H1 (cell line): ENCODE measurements at regions not wholly inside any gene's neighbourhood (a gene's known extent, or its start where the extent isn't known, plus 50 kb on each side); places are given as distances from the start of the nearest gene placed in this dataset.

Experiments used
- BACH1 ChIP-seq: IDR thresholded peaks from 2 replicates; pipeline ENCODE4 v1.6.1; 2012; ENCODE audit warnings: low read length, improper control_type of control experiment
- CHD1 ChIP-seq: IDR thresholded peaks from 2 replicates; pipeline ENCODE4 v1.6.1; 2012; ENCODE audit warnings: low read depth, low read length, improper control_type of control experiment
- EP300 ChIP-seq, 2 experiments: IDR thresholded peaks; 1 replicate in 1 of 2; 2 replicates in 1 of 2; pipeline ENCODE4 v1.6.1; 2011 to 2012; ENCODE audit warnings: low read depth in 2 of 2, low read length in 2 of 2, mild to moderate bottlenecking in 2 of 2, borderline replicate concordance in 1 of 2, inconsistent platforms in 1 of 2, moderate library complexity in 1 of 2
- EZH2 ChIP-seq: fragments of 200-600 bp; sonication (generic); IDR thresholded peaks from 2 replicates; pipeline ENCODE4 v1.7.1; 2012; ENCODE audit warnings: low read depth, mild to moderate bottlenecking, moderate library complexity, low read length, inconsistent platforms; ENCODE audit not compliant: severe bottlenecking
- POLR2A ChIP-seq, 2 experiments: IDR thresholded peaks; 1 replicate in 1 of 2; 2 replicates in 1 of 2; pipeline ENCODE4 v1.6.1; 2011; ENCODE audit warnings: low read depth in 2 of 2, low read length in 2 of 2, mild to moderate bottlenecking in 2 of 2; ENCODE audit errors: control extremely low read depth in 1 of 2
- POLR2AphosphoS5 ChIP-seq: IDR thresholded peaks from 2 replicates; pipeline ENCODE4 v1.6.1; 2011; ENCODE audit warnings: low read depth, low read length
- SIN3A ChIP-seq, 2 experiments: IDR thresholded peaks in 1 of 2; conservative IDR thresholded peaks in 1 of 2; 2 replicates each; pipeline ENCODE4 v1.6.1; 2011 to 2012; ENCODE audit warnings: low read length in 2 of 2, improper control_type of control experiment in 1 of 2, low read depth in 1 of 2, mild to moderate bottlenecking in 1 of 2
- SIX5 ChIP-seq: IDR thresholded peaks from 2 replicates; pipeline ENCODE4 v1.6.1; 2011; ENCODE audit warnings: mild to moderate bottlenecking, low read depth, low read length
- SP2 ChIP-seq: IDR thresholded peaks from 2 replicates; pipeline ENCODE4 v1.6.1; 2012; ENCODE audit warnings: mild to moderate bottlenecking, low read length, inconsistent platforms
- TF ChIP-seq, protein P1 (sequence below): fragments of 300-600 bp; sonication (generic); IDR thresholded peaks from 2 replicates; pipeline ENCODE4 v1.7.1; 2012; ENCODE audit warnings: low read length, moderate library complexity, mild to moderate bottlenecking, inconsistent platforms; ENCODE audit not compliant: insufficient replicate concordance
- TF ChIP-seq, protein P2 (sequence below): IDR thresholded peaks from 2 replicates; pipeline ENCODE4 v1.6.1; 2011; ENCODE audit warnings: low read depth, mild to moderate bottlenecking, low read length; ENCODE audit not compliant: insufficient read depth

DNA sequence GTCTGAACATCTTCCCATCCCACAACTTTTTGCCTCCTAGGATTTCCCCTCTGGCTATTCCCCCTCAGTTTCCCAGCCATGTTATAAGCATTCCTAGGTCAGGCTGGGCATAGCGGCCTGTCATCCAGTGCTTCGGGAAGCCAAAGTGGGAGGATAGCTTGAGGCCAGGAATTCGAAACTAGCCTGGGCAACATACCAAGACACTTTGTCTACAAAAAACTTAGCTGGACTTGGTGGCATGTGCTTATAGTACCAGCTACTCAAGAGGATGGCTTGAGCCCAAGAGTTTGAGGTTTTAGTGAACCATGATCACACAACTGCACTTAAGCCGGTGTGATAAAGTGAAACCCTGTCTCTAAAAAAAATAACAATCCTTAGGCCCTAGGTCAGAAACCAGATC lies 447.4 kb downstream of the KIF16B start (continued):
- TF ChIP-seq, protein P1, sequence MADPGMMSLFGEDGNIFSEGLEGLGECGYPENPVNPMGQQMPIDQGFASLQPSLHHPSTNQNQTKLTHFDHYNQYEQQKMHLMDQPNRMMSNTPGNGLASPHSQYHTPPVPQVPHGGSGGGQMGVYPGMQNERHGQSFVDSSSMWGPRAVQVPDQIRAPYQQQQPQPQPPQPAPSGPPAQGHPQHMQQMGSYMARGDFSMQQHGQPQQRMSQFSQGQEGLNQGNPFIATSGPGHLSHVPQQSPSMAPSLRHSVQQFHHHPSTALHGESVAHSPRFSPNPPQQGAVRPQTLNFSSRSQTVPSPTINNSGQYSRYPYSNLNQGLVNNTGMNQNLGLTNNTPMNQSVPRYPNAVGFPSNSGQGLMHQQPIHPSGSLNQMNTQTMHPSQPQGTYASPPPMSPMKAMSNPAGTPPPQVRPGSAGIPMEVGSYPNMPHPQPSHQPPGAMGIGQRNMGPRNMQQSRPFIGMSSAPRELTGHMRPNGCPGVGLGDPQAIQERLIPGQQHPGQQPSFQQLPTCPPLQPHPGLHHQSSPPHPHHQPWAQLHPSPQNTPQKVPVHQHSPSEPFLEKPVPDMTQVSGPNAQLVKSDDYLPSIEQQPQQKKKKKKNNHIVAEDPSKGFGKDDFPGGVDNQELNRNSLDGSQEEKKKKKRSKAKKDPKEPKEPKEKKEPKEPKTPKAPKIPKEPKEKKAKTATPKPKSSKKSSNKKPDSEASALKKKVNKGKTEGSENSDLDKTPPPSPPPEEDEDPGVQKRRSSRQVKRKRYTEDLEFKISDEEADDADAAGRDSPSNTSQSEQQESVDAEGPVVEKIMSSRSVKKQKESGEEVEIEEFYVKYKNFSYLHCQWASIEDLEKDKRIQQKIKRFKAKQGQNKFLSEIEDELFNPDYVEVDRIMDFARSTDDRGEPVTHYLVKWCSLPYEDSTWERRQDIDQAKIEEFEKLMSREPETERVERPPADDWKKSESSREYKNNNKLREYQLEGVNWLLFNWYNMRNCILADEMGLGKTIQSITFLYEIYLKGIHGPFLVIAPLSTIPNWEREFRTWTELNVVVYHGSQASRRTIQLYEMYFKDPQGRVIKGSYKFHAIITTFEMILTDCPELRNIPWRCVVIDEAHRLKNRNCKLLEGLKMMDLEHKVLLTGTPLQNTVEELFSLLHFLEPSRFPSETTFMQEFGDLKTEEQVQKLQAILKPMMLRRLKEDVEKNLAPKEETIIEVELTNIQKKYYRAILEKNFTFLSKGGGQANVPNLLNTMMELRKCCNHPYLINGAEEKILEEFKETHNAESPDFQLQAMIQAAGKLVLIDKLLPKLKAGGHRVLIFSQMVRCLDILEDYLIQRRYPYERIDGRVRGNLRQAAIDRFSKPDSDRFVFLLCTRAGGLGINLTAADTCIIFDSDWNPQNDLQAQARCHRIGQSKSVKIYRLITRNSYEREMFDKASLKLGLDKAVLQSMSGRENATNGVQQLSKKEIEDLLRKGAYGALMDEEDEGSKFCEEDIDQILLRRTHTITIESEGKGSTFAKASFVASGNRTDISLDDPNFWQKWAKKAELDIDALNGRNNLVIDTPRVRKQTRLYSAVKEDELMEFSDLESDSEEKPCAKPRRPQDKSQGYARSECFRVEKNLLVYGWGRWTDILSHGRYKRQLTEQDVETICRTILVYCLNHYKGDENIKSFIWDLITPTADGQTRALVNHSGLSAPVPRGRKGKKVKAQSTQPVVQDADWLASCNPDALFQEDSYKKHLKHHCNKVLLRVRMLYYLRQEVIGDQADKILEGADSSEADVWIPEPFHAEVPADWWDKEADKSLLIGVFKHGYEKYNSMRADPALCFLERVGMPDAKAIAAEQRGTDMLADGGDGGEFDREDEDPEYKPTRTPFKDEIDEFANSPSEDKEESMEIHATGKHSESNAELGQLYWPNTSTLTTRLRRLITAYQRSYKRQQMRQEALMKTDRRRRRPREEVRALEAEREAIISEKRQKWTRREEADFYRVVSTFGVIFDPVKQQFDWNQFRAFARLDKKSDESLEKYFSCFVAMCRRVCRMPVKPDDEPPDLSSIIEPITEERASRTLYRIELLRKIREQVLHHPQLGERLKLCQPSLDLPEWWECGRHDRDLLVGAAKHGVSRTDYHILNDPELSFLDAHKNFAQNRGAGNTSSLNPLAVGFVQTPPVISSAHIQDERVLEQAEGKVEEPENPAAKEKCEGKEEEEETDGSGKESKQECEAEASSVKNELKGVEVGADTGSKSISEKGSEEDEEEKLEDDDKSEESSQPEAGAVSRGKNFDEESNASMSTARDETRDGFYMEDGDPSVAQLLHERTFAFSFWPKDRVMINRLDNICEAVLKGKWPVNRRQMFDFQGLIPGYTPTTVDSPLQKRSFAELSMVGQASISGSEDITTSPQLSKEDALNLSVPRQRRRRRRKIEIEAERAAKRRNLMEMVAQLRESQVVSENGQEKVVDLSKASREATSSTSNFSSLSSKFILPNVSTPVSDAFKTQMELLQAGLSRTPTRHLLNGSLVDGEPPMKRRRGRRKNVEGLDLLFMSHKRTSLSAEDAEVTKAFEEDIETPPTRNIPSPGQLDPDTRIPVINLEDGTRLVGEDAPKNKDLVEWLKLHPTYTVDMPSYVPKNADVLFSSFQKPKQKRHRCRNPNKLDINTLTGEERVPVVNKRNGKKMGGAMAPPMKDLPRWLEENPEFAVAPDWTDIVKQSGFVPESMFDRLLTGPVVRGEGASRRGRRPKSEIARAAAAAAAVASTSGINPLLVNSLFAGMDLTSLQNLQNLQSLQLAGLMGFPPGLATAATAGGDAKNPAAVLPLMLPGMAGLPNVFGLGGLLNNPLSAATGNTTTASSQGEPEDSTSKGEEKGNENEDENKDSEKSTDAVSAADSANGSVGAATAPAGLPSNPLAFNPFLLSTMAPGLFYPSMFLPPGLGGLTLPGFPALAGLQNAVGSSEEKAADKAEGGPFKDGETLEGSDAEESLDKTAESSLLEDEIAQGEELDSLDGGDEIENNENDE, result no peak
- TF ChIP-seq EZH2, result no peak
- no peak for TF ChIP-seq SIN3A (conservative IDR thresholded peaks at IDR 0.05 in 1 of 2, IDR thresholded peaks at IDR 0.05 in 1 of 2; ENCODE audit: low read depth in 1 of 2, low read length in 2 of 2)
- no peak for TF ChIP-seq CHD1
- TF ChIP-seq POLR2AphosphoS5, result no peak
- TF ChIP-seq BACH1, result no peak
- no peak for TF ChIP-seq SIX5
- TF ChIP-seq, protein P2, sequence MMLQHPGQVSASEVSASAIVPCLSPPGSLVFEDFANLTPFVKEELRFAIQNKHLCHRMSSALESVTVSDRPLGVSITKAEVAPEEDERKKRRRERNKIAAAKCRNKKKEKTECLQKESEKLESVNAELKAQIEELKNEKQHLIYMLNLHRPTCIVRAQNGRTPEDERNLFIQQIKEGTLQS, result no peak
- no peak for TF ChIP-seq SP2
- no peak for TF ChIP-seq EP300 (IDR thresholded peaks at IDR 0.05; ENCODE audit: borderline replicate concordance in 1 of 2, low read depth in 2 of 2, low read length in 2 of 2)
- no peak for TF ChIP-seq POLR2A (IDR thresholded peaks at IDR 0.05; ENCODE audit: control extremely low read depth in 1 of 2, low read depth in 2 of 2, low read length in 2 of 2)
